GM19395 (cell line): ENCODE measurements at regions not wholly inside any gene's neighbourhood (a gene's known extent, or its start where the extent isn't known, plus 50 kb on each side); places are given as distances from the start of the nearest gene placed in this dataset.
"Not testable (repeated sequence)": the region's sequence is repeated elsewhere in the genome, so short reads cannot be mapped to it uniquely, and the experiment has no call there.

Experiments used
- ATAC-seq: cut with Tn5 transposase; IDR thresholded peaks from one replicate; pipeline ENCODE4 v1.9.1; 2021; ENCODE audit warnings: mild to moderate bottlenecking, moderate library complexity; ENCODE audit not compliant: unreplicated experiment

DNA sequence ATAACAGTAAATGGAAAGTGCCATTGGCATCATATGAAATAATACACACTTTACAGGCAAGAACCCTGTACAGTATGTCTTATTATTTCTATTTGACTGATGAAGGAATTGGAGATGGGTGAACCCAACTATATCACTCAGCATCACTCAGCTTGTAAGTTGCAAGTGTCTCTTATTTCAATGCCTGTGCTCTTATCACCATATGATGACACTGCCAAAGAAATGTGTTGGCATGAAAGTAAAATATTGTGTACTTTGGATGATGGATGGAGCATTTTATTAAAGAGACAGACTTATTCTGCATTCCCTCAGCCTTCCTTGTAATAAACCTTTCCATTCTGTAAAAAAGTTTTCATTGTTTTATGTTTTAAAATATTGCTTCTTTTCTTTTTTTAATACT, 927.5 kb upstream of the VRK2 start:
- no peak for ATAC-seq

DNA sequence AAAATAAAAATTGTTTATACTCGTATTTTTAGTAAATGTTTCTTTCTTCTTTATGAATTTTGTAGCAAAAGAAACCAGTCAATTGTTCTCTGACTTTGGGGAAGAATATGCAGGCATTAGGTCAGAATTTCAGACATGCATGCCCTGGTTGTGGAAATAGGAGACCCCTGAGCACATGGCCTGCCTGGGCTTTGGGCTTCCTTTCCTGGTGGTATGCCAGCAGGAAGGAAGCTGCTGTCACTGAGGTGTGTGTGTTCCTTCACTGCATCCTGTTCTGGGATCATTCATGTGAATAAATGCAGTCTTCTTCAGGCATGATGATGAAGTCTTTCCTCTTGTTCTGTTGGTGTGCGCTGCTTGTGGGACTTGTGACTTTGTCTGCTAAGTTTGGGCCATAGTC, 920.2 kb upstream of the VRK2 start:
- ATAC-seq = no peak

DNA sequence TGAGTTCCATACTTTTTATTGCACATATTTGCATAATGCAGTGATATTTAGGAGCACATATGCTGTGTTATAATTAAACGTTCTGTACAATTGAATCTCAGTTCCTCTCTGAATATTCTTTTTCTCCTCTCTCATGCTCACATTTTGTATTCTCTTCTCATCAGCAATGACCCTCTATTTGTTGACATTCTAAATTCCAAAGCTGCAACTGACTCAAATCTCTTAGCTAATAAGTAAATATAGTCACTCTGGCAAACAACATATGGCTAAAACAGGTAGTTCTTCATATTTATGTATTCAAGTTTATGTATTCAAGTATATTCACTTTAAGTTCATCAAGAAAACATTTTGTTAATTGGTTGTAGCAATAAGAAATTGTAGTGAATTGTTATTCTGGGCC, 907.4 kb upstream of the VRK2 start:
- no peak for ATAC-seq

DNA sequence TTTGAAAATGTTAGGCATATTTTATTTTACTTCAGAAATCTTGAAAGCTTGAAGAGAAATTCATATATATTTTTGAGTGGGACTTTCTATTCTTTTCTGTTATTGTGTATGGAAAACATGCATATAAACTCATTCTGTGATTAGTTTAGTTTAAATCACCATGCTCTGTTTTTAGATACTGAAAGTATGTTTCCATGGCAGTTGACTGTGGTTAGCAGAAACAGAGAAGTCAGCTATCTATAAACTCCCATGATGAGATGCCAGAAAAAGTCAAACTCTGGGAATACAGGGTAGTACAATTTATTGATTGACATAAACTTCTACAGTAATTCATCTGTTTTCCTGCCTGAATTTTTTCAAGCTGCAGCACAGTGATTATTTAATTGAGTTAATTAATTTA, 905.3 kb upstream of the VRK2 start:
- ATAC-seq = no peak

DNA sequence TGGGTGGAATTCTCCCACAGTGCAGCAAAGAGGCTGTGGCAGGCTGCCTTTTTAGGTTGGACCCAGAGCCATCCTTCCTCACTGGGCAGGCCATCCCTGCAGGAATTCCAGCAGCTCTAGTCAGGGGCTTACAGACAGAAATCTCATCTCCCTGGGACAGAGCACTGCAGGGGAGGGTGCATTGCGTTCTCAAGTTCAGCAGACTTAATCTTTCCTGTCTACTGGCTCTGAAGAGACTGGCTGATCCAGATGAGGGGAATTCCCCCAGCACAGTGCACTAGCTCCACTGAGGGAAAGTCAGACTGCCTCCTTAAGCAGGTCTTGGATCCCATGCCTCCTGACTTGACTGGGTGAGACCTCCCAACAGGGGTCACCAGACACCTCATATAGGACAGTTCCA, 899.7 kb upstream of the VRK2 start:
- ATAC-seq = no peak

DNA sequence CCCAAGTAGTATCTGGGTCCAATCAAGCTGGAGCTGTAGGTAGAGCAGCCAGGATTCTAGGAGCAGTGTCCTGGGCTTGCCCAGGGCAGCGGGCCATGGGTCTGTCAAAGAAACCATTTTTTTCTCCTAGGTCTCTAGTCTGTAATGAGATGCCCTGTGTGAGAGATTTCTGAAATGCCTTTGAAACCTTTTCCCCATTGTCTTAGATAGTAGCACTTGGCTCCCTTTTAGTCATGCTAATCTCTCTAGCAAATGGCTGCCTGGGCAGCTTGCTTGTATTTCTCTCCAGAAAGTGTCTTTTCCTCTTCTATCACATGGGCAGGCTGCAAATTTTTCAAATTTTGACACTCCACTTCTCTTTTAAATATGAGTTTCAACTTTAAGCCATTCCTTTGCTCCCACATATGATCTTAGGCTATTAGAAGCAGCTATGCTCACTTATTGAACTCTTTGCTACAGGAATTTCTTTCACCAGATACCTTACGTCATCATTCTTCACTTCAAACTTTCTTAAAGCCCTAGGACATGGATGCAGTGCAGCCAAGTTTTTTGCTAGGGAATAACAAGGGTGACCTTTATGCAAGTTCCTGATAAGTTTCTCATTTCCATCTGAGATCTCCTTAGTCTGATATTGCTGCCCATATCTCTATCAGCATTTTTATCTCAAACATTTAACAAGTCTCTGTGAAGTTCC, 890.2 kb upstream of the VRK2 start:
- no peak for ATAC-seq

DNA sequence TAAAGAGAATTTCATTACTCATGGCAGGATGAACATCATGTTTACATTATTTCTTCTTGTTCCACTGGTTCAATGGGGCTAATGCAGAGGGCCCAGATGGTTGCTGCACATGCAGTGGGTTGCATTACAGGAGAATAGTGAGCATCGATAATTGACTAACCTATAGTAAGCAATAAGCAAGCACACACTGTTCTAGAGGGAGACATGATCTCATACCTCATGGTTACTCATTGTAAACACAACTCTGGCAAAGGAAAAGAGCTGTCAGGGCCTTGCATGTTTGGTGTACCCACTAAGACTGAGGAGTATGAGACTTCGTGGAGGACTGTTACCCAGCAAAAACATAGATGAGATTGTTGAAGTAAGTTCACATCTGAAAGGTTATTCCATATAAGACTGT, 885.6 kb upstream of the VRK2 start:
- ATAC-seq = no peak

DNA sequence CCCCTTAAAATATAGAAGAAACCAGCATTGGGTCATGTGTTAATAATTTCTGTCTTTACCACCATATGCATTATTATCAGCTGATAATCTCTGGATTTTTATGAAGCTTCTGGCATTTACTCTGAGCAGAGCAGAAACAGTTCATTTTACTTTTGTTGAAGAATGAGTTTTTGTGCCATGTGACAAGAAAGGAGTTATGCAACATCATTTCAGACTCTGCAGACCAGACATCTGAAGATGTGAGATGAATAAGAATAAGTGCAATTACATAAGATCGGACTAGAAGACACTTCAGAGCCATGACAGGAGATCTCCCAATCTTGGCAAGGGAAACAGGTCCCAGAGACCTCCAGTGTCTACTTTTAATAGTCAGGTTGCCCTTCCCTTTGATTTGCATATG, 869.4 kb upstream of the VRK2 start:
- no peak for ATAC-seq

DNA sequence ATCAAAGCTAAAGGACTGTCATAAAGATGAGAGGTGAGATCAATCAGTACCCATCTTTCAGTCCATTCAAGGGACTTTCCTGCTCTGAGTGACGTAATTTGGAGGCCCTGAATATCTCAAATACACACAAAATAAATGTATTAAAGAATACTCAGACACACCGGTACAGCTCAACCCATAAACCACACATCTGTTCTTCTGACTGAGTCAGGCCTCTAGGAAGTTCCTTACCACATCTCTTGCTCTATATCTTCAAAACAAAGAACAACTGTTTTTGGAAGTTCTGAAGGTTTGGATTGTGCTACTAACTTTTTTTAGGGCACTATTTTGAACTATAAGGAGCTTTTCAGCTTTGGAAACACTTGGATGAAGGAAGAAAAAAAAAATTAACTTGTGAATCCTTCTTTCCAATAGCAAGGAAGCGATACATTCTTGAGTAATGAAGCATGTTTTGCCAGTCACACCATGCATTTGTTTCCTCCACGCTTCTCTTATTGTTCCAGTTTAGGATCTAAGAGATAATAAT, 866.5 kb upstream of the VRK2 start:
- ATAC-seq = no peak

DNA sequence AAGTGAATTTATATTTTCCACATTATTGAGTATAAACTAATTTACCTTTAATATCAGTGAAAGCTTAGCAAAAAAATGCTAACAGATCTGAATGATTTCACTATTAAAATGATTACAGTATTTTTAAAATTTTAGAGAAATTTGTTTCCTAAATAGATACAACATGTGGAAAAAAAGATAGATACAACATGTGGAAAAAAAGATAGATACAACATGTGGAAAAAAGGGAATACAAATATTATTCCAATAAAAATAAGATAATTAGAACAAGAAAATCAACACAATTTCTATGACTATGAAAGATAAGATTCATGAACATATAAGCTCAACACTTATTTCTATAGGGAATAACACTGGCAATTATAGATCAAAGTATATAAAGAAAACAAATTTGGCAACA, 865.9 kb upstream of the VRK2 start:
- ATAC-seq = no peak

DNA sequence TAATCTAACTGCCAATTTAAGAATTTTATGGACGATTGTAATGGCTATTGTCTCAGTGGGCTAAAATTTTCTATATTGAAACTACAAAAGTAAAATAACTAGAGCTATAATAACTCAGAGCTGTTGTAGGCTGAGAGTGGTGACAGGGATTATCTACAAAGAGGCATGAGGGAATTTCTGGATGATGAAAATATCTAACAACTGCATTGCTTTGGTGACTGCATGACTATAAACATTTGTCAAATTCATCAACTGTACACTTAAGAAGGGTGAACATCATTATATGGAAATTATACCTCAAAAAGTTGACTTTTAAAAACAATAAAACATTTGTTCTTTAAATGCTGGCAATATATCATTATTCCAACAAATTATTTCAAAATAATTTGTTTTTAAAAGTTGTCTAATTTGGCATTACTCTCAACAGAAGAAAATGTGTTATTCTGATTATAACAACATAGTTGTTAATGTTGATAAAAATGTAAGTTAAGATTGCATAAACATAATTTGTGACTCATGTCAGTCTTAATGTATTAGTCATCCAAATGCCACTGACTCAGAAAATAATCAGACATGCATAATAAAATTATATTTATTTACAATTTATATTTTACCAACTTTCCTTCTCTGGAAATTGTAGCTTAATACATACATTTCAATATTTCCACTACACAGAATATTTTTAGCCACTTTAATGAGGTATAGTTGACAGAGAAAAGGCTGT, 865.1 kb upstream of the VRK2 start:
- ATAC-seq = no peak

DNA sequence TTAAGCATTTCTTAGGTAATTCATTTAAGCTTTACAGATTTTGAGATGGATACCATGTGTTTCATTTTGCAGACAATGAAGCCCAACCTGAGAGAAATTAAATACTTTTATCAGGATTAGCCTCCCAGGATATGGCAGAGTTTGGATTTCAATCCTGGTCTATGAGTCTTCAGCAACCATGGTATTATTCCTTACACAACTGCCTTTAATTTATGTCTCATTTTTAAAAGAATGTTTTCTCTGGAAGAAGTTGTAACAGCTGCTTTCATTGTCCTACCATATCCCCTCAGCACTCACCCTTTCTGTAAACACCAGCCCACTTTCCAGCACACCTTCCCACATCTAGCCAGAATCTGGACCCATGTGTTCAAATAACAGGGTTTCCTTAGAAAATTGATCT, 863.7 kb upstream of the VRK2 start:
- ATAC-seq = no peak

DNA sequence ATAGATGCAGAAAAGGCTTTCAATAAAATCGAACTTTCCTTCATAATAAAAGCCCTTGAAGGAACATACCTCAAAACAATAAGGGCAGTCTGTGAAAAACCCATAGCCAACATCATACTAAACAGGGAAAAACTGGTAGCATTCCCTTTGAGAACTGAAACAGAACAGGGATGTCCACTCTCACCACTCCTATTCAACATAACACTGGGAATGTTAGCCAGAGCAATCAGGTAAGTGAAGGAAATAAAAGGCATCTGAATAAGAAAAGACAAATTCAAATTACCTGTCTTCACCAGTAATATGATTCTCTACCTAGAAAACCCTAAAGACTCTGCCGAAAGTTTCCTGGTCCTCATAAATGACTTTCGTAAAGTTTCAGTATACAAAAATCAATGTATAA, 861.0 kb upstream of the VRK2 start:
- ATAC-seq = no peak

DNA sequence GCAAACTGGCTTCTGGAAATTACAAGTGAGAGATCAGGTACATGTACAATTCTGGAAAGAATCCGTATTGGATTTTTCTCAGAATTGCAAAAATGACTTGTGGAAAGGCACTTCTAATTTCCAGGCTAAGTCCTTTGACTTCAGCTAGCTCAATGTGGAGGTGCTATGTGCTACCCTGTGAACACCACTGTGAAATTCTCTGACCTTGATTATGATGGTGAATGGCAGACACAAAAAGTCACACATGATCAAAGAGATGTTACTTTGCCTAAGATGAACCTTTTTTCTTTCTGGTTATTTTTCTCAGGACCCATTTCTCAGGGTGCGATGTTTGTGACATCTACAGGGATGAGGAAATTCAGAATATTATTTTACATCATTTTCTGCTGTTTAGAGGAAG, 856.6 kb upstream of the VRK2 start:
- no peak for ATAC-seq

DNA sequence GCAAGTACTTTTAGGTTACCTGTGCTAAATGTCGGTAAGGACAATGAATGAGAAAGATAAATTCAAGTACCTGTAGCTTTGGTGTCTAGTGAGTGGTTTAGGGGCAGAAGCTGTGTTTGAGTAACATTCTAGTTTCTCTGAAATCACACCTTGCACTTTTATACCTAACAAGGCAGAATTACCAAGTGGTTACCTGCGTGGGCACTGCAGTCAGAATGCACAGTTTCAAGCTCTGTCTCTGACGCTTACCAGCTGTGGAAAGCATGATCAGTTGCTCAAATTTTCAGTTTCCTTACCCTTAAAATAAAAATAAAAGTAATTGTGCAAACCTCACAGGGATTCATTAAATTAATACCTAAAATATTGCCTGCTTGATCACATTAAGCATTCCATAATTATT, 846.9 kb upstream of the VRK2 start:
- ATAC-seq = no peak

DNA sequence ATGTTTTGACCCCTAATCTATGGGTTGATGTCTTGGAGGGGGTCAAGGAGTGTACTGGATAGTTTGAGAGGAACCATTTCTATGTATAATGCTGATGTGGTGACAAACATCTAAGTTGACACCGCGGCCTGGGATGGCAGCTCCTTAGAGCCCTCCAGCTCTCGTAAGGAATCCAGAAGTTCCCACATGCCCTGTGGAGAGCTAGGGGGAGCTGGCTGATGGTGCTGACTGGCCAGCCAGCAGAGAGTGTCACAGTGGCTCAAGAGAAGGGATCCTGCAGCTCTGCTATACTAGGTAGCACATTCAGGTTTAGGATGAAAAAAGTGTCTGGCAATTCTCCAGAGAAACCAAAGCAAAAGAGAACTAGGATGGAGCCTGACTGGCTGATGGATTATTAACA, 842.2 kb upstream of the VRK2 start:
- no peak for ATAC-seq

DNA sequence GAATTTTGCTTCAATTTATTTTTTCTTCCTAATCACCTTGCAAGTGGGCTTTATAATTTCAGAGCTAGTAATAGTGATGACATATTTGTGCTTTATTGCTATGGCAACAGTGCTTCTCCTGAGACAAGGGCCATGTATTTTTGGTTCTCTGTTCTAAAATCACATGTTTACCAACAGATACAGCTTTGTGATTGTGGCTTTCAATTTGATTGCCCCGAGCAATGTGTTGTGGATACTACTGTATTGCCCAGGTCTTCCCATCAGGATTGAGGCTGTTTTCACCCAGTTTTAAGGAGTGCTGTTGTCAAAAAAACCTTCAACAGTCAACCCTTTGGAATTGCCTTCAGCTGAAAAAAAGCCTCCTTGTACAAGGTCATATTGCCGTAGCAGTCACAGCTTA, 841.4 kb upstream of the VRK2 start:
- ATAC-seq = no peak

DNA sequence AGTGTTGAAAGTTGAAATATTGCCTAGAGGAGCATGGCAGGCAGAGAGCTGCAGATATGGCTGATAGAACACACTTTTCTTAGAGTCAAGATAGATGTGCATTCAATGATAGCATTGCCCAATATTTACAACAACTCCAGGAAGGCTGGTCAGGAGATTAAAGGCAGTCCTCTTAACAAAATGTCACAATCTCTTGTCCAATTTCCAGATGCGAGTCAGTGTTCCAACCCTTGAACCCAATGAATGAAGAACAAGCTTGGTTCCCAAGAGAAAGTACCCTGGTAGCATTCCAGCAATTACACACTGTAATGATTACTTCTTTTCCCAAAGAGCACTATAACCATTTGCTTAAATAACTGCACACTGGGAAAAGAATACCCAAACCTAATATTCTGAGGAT, 839.4 kb upstream of the VRK2 start:
- ATAC-seq = no peak

DNA sequence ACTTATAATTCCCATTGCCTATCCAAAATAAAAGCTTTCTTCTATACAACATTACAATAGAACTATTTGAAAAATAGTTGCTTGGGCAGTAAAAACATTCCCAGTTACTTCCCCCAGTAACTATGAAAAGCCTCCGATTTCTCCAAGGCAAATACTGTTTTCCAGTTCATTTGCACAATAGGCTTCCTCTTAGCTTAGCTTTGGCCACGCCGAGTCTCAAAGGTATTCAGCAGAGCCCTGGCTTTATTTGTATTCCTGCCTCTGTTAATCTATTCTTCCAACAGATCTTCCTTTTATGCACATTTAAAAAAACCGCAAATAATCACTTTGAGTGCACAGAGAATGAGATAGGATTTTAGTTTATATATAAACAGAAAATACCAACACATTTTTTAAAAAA, 836.8 kb upstream of the VRK2 start:
- ATAC-seq = no peak

DNA sequence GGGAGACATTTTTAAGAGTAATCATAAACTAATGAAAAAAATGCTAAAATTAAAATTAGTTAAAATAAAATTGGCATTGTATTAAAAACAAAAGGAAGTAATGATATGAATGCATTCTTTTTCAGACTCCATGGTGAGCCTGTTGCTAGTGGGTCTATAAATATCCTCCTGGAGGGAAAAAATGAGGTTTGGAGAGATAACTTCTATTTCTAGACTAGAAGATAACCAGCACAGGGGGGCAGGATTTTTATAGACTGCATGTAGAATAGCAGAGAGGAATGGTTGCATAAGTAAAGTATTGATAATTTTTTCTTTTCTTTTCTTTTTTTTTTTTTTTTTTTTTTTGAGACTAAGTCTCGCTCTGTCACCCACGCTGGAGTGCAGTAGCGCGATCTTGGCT, 835.8 kb upstream of the VRK2 start:
- no peak for ATAC-seq

DNA sequence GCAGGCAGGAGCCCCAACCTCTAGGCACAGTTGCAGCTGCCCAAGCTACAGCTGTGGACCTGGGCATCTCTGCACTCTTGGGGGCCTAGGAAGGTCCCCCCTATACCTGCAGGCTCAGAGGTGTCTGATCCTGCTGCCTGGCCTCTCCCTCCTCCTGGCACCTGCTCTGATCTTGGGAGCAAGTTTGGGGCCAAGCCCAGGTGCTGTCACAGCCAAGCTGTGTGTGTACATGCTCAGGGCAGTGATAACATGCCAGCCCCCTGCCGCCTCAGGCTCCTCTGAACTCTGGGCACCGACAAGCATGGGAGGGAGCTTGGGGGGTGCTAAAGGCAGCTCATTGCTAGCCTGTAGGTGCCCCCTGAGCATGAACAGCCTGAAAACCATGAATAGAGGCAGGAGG, 829.6 kb upstream of the VRK2 start:
- no peak for ATAC-seq

DNA sequence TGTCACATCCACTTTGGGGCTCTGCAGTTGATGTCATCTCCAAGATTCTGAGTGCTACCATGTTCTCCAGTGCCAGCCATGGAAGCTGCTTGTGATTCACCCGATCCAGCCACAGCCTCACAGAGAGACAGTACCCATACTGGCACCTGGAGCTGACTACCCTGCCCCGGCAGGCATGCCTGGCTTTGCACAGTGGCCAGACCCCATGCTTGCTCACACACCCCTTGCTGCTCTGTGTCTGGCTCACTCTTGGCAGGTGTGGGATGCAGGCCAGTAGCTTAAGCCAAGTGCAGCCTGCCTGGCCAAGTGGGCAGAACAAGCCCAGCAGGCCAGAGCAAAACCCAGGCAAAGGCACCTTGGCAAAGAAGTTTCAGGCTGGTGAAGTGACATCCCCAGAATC, 828.4 kb upstream of the VRK2 start:
- ATAC-seq = no peak

DNA sequence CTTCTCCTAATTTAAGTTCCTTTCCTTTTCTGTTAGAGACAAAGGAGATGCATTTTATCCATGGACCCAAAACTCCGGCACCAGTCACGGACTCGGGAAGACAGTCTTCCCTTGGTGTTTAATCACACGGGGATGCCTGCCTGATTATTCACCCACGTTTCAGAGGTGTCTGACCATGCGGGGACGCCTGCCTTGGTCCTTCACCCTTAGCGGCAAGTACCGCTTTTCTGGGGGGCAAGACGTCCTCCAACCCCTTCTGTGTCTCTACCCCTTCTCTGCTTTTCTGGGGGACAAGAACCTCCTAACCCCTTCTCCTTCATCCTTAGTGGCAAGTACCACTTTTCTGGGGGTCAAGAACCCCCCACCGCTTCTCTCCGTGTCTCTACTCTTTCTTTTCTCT, 816.9 kb upstream of the VRK2 start:
- ATAC-seq = not testable (repeated sequence)
